Neural cell (in vitro differentiated cells): ENCODE measurements at regions not wholly inside any gene's neighbourhood (a gene's known extent, or its start where the extent isn't known, plus 50 kb on each side); places are given as distances from the start of the nearest gene placed in this dataset.

ENCODE experiments used
- H2AFZ ChIP-seq: fragments of 200-600, 300-800 bp; sonication (generic), shearing (Covaris generic); 2 replicates; pipeline ENCODE4 v1.6.0; 2014; ENCODE audit warnings: low read depth, mild to moderate bottlenecking, antibody characterized with exemption, low read length, moderate library complexity
- H3F3A ChIP-seq: fragments of 200-600 bp; shearing (Covaris generic); 2 replicates; pipeline ENCODE4 v1.6.1; 2016; ENCODE audit warnings: mild to moderate bottlenecking, moderate library complexity, mixed read lengths, antibody characterized with exemption, low read length; ENCODE audit not compliant: insufficient read depth, poor library complexity, severe bottlenecking
- H3K27ac ChIP-seq: fragments of 200-600, 300-800 bp; sonication (generic), shearing (Covaris generic); 2 replicates; pipeline ENCODE4 v1.5.1; 2014; ENCODE audit warnings: mild to moderate bottlenecking, low read length, moderate library complexity
- H3K27me3 ChIP-seq: fragments of 300-800, 200-600 bp; sonication (generic), shearing (Covaris generic); 2 replicates; pipeline ENCODE4 v1.6.0; 2014; ENCODE audit warnings: mild to moderate bottlenecking, low read depth, low read length, moderate library complexity; ENCODE audit not compliant: insufficient read depth
- H3K36me3 ChIP-seq: fragments of 300-800, 200-600 bp; sonication (generic), shearing (Covaris generic); 2 replicates; pipeline ENCODE4 v1.5.1; 2014; ENCODE audit warnings: mild to moderate bottlenecking, antibody characterized with exemption, low read length, moderate library complexity; ENCODE audit not compliant: insufficient read depth
- H3K4me2 ChIP-seq: fragments of 300-800, 200-600 bp; sonication (generic), shearing (Covaris generic); 2 replicates; pipeline ENCODE4 v1.6.0; 2014; ENCODE audit warnings: mild to moderate bottlenecking, low read length
- H3K4me3 ChIP-seq: fragments of 300-800, 200-600 bp; sonication (generic), shearing (Covaris generic); 2 replicates; pipeline ENCODE4 v1.5.1; 2014; ENCODE audit warnings: mild to moderate bottlenecking, low read length, moderate library complexity
- H3K79me2 ChIP-seq: fragments of 200-600 bp; shearing (Covaris generic); replicated peaks from 2 replicates; pipeline ENCODE4 v1.6.0; 2014; ENCODE audit warnings: mild to moderate bottlenecking, low read length, moderate library complexity; ENCODE audit not compliant: insufficient read depth
- H3K9ac ChIP-seq: fragments of 300-800, 200-600 bp; sonication (generic), shearing (Covaris generic); 2 replicates; pipeline ENCODE4 v1.6.1; 2016; ENCODE audit warnings: mild to moderate bottlenecking, low read length, mixed read lengths
- H3K9me2 ChIP-seq: fragments of 200-600 bp; shearing (Covaris generic); 2 replicates; pipeline ENCODE4 v1.6.1; 2016; ENCODE audit warnings: mild to moderate bottlenecking, low read length, mixed read lengths; ENCODE audit not compliant: insufficient read depth
- H3K9me3 ChIP-seq: fragments of 200-600, 300-800 bp; sonication (generic), shearing (Covaris generic); 2 replicates; pipeline ENCODE4 v1.6.1; 2016; ENCODE audit warnings: mild to moderate bottlenecking, mixed run types, low read length, moderate library complexity, mixed read lengths
- H4K20me1 ChIP-seq: fragments of 200-600 bp; shearing (Covaris generic); 2 replicates; pipeline ENCODE4 v1.6.1; 2016; ENCODE audit warnings: mild to moderate bottlenecking, mixed run types; ENCODE audit not compliant: insufficient read depth
- CTCF ChIP-seq: fragments of 450-650 bp; IDR thresholded peaks from 2 replicates; pipeline ENCODE4 v1.5.1; 2014; ENCODE audit warnings: antibody characterized with exemption, mild to moderate bottlenecking, moderate library complexity; ENCODE audit not compliant: poor library complexity, severe bottlenecking
- EP300 ChIP-seq: fragments of 450-650 bp; conservative IDR thresholded peaks from 2 replicates; pipeline ENCODE4 v1.6.1; 2014; ENCODE audit warnings: antibody characterized with exemption, mild to moderate bottlenecking, moderate library complexity; ENCODE audit not compliant: poor library complexity, severe bottlenecking
- EZH2 ChIP-seq: fragments of 200-600, 300-800 bp; shearing (Covaris generic), sonication (generic); IDR thresholded peaks from 2 replicates; pipeline ENCODE4 v1.6.1; 2014; ENCODE audit warnings: antibody characterized with exemption, low read length, borderline replicate concordance, mild to moderate bottlenecking; ENCODE audit not compliant: insufficient read depth, poor library complexity, severe bottlenecking
- MXI1 ChIP-seq: fragments of 450-650 bp; conservative IDR thresholded peaks from 2 replicates; pipeline ENCODE4 v1.6.1; 2014; ENCODE audit warnings: antibody characterized with exemption, mild to moderate bottlenecking; ENCODE audit not compliant: poor library complexity, severe bottlenecking
- POLR2AphosphoS5 ChIP-seq: IDR thresholded peaks from 2 replicates; pipeline ENCODE4 v1.6.1; 2012
- RAD21 ChIP-seq: fragments of 450-650 bp; conservative IDR thresholded peaks from 2 replicates; pipeline ENCODE4 v1.6.1; 2014; ENCODE audit warnings: antibody characterized with exemption, mild to moderate bottlenecking, moderate library complexity
- REST ChIP-seq: IDR thresholded peaks from 2 replicates; pipeline ENCODE4 v1.6.1; 2012; ENCODE audit warnings: borderline replicate concordance
- SMC3 ChIP-seq: fragments of 450-650 bp; conservative IDR thresholded peaks from 2 replicates; pipeline ENCODE4 v1.6.1; 2014; ENCODE audit warnings: antibody characterized with exemption, mild to moderate bottlenecking, moderate library complexity; ENCODE audit not compliant: poor library complexity
- TAF1 ChIP-seq: IDR thresholded peaks from 2 replicates; pipeline ENCODE4 v1.6.1; 2012; ENCODE audit warnings: low read depth

GRCh38 chr5:158159621-158160020, 300.7 kb upstream of the CLINT1 start:
- no peaks in the 10 kb centered on the region for H3K9me2 ChIP-seq
- no peaks in the 10 kb centered on the region for H4K20me1 ChIP-seq
- TF ChIP-seq MXI1 (no peak), TAF1 (no peak), CTCF (no peak), EZH2 (no peak), REST (no peak), RAD21 (no peak), POLR2AphosphoS5 (no peak), EP300 (no peak), SMC3 (no peak)
- H3K9me3 ChIP-seq, result no peaks in the 10 kb centered on the region
- H3F3A ChIP-seq, result no peaks in the 10 kb centered on the region
- H3K36me3 ChIP-seq, result no peaks in the 10 kb centered on the region
- no peak overlapping the region for H3K4me3 ChIP-seq
- H3K9ac ChIP-seq, result no peak overlapping the region
- H3K79me2 ChIP-seq, result no peaks in the 10 kb centered on the region
- no peak overlapping the region for H3K27ac ChIP-seq
- H3K27me3 ChIP-seq, result no peaks in the 10 kb centered on the region
- no peak overlapping the region for H3K4me2 ChIP-seq
- no peak overlapping the region for H2AFZ ChIP-seq

GRCh38 chr5:158155811-158156505, 297.0 kb upstream of the CLINT1 start:
- Histone ChIP-seq H3K9me2 (no peaks in the 10 kb centered on the region), H3K27ac (no peak overlapping the region)
- TF ChIP-seq POLR2AphosphoS5 (no peak), CTCF (no peak), EP300 (no peak)

More at GRCh38 chr5:158155811-158156505, 297.0 kb upstream of the CLINT1 start:
- H3K9ac ChIP-seq, result no peak overlapping the region
- H3K27me3 ChIP-seq, result no peaks in the 10 kb centered on the region
- no peaks in the 10 kb centered on the region for H3K36me3 ChIP-seq
- no peaks in the 10 kb centered on the region for H4K20me1 ChIP-seq
- no peak overlapping the region for H3K4me3 ChIP-seq
- no peak overlapping the region for H2AFZ ChIP-seq
- no peaks in the 10 kb centered on the region for H3F3A ChIP-seq
- H3K79me2 ChIP-seq, result no peaks in the 10 kb centered on the region
- no peak overlapping the region for H3K4me2 ChIP-seq
- H3K9me3 ChIP-seq, result no peaks in the 10 kb centered on the region
